ENCODE measurements at regions not wholly inside any gene's neighbourhood (a gene's known extent, or its start where the extent isn't known, plus 50 kb on each side); places are given as distances from the start of the nearest gene placed in this dataset.

- H3K4me1 ChIP-seq (ENCODE audit: insufficient read depth, low read length, poor library complexity, severe bottlenecking): no peaks in the 10 kb centered on the region
- no peak overlapping the region for H3K27ac ChIP-seq (ENCODE audit: low read depth, low read length, poor library complexity, severe bottlenecking)
- no peaks in the 10 kb centered on the region for H3K9me2 ChIP-seq (ENCODE audit: insufficient read depth, low read length)
- no peak overlapping the region for H3K4me3 ChIP-seq (ENCODE audit: low read depth, low read length, poor library complexity, severe bottlenecking)
- H4K20me1 ChIP-seq (ENCODE audit: insufficient read depth, low read length): no peaks in the 10 kb centered on the region
- no TSS peak for BruUV-seq (replicated peaks)
- DNase-seq (ENCODE audit: low spot score): no peak
- no peak overlapping the region for H2AFZ ChIP-seq (ENCODE audit: low read length)
- no peaks in the 10 kb centered on the region for H3K79me2 ChIP-seq (ENCODE audit: insufficient read depth, low read depth, low read length)
- intact Hi-C loops (cut with micrococcal nuclease; ENCODE audit: unreplicated experiment): no loop called here
- ChIA-PET POLR2A (no interaction called here), CTCF (ENCODE audit: unreplicated experiment) (no interaction called here)
- H3K9me3 ChIP-seq (ENCODE audit: low read length): no peaks in the 10 kb centered on the region
- TF ChIP-seq EZH2phosphoT487 (IDR thresholded peaks at IDR 0.05; ENCODE audit: borderline replicate concordance, low read depth, low read length) (no peak), CTCF (conservative IDR thresholded peaks at IDR 0.05; ENCODE audit: low read length) (no peak)
- H3K36me3 ChIP-seq (ENCODE audit: insufficient read depth, low read length): no peaks in the 10 kb centered on the region
- no peak overlapping the region for H3K4me2 ChIP-seq (ENCODE audit: low read length)
Measured at GRCh38 chr20:60868316-60868891, 383.7 kb upstream of the CDH4 start.

- Histone ChIP-seq H3K4me1 (ENCODE audit: insufficient read depth, low read length, poor library complexity, severe bottlenecking) (no peaks in the 10 kb centered on the region), H3K27ac (ENCODE audit: low read depth, low read length, poor library complexity, severe bottlenecking) (no peak overlapping the region), H3K36me3 (ENCODE audit: insufficient read depth, low read length) (no peaks in the 10 kb centered on the region), H3K9me2 (ENCODE audit: insufficient read depth, low read length) (no peaks in the 10 kb centered on the region), H2AFZ (ENCODE audit: low read length) (no peak overlapping the region), H3K79me2 (ENCODE audit: insufficient read depth, low read depth, low read length) (no peaks in the 10 kb centered on the region), H3K9me3 (ENCODE audit: low read length) (no peaks in the 10 kb centered on the region), H3K4me2 (ENCODE audit: low read length) (no peak overlapping the region), H3K4me3 (ENCODE audit: low read depth, low read length, poor library complexity, severe bottlenecking) (no peak overlapping the region), H4K20me1 (ENCODE audit: insufficient read depth, low read length) (no peaks in the 10 kb centered on the region)
- DNase-seq (ENCODE audit: low spot score): no peak
- ChIA-PET POLR2A (no interaction called here), CTCF (ENCODE audit: unreplicated experiment) (no interaction called here)
- TF ChIP-seq EZH2phosphoT487 (IDR thresholded peaks at IDR 0.05; ENCODE audit: borderline replicate concordance, low read depth, low read length) (no peak), CTCF (conservative IDR thresholded peaks at IDR 0.05; ENCODE audit: low read length) (no peak)
- BruUV-seq (replicated peaks): no TSS peak
- intact Hi-C loops (cut with micrococcal nuclease; ENCODE audit: unreplicated experiment): no loop called here
Measured at GRCh38 chr20:60869087-60869486, 383.0 kb upstream of the CDH4 start.

GRCh38 chr20:60869625-60870024, 382.4 kb upstream of the CDH4 start:
- ChIA-PET POLR2A (no interaction called here), CTCF (ENCODE audit: unreplicated experiment) (no interaction called here)
- no peak for TF ChIP-seq EZH2phosphoT487 (IDR thresholded peaks at IDR 0.05; ENCODE audit: borderline replicate concordance, low read depth, low read length)
- no peak for TF ChIP-seq CTCF (conservative IDR thresholded peaks at IDR 0.05; ENCODE audit: low read length)
- Histone ChIP-seq H2AFZ (ENCODE audit: low read length) (no peak overlapping the region), H3K4me1 (ENCODE audit: insufficient read depth, low read length, poor library complexity, severe bottlenecking) (no peaks in the 10 kb centered on the region), H4K20me1 (ENCODE audit: insufficient read depth, low read length) (no peaks in the 10 kb centered on the region), H3K4me2 (ENCODE audit: low read length) (no peak overlapping the region), H3K79me2 (ENCODE audit: insufficient read depth, low read depth, low read length) (no peaks in the 10 kb centered on the region), H3K9me3 (ENCODE audit: low read length) (no peaks in the 10 kb centered on the region), H3K4me3 (ENCODE audit: low read depth, low read length, poor library complexity, severe bottlenecking) (no peak overlapping the region), H3K36me3 (ENCODE audit: insufficient read depth, low read length) (no peaks in the 10 kb centered on the region), H3K9me2 (ENCODE audit: insufficient read depth, low read length) (no peaks in the 10 kb centered on the region), H3K27ac (ENCODE audit: low read depth, low read length, poor library complexity, severe bottlenecking) (no peak overlapping the region)
- no peak for DNase-seq (ENCODE audit: low spot score)
- BruUV-seq (replicated peaks): no TSS peak
- intact Hi-C loops (cut with micrococcal nuclease; ENCODE audit: unreplicated experiment): no loop called here

Measured in OCI-LY7 (cell line).